HepG2 (cell line): ENCODE measurements at regions not wholly inside any gene's neighbourhood (a gene's known extent, or its start where the extent isn't known, plus 50 kb on each side); places are given as distances from the start of the nearest gene placed in this dataset.

ENCODE experiments used
- ATAC-seq: fragments of 200-7000 bp; cut with Tn5 transposase; 3 replicates; pipeline ENCODE4 v1.9.1; 2020; ENCODE audit warnings: mild to moderate bottlenecking, moderate library complexity
- BruUV-seq: library from RNA; stranded (reverse); fragments of 400-500 nt; replicated peaks from 2 replicates; lab custom pipeline; 2021; lab: Mats Ljungman, UMichigan
- CTCF ChIA-PET: fragments of 300-600 bp; formaldehyde crosslinking; extraction: SDS; loops from one replicate; lab custom pipeline; 2021; ENCODE audit warnings: low total read pairs, inconsistent platforms, low intra/inter-chr PET ratio; lab: Yijun Ruan, JAX
- POLR2A ChIA-PET: fragments of 350-600 bp; sonication (Branson Sonifier 250); formaldehyde crosslinking; loops from one replicate; lab custom pipeline; 2020; ENCODE audit warnings: antibody characterized with exemption, inconsistent platforms; lab: Yijun Ruan, JAX
- DNase-seq: peaks from one replicate; pipeline ENCODE4 v3.0.0-alpha.2; 2015; ENCODE audit warnings: low spot score
- FAIRE-seq: peaks from 3 replicates; lab custom pipeline; 2011; peaks lifted over from hg19 to GRCh38; lab: Jason Lieb, UNC
- H2AFZ ChIP-seq: one replicate; pipeline ENCODE4 v1.6.1; 2011; ENCODE audit warnings: low read length, inconsistent platforms
- H3K27ac ChIP-seq: fragments of 300-600 bp; 3 replicates; pipeline ENCODE4 v1.8.0; 2011; ENCODE audit warnings: mixed run types, mild to moderate bottlenecking, mixed read lengths, low read length, inconsistent platforms; ENCODE audit not compliant: insufficient read depth; ENCODE audit errors: extremely low read length
- H3K27me3 ChIP-seq, 2 experiments: fragments of 200-600 bp in 1 of 2; 2 replicates in 1 of 2; 3 replicates in 1 of 2; pipeline versions ENCODE4 v1.6.0 to v1.8.0; 2011; ENCODE audit warnings: low read length in 2 of 2, mild to moderate bottlenecking in 2 of 2, moderate library complexity in 2 of 2, inconsistent platforms in 1 of 2; ENCODE audit not compliant: insufficient read depth in 2 of 2, control insufficient read depth in 1 of 2
- H3K36me3 ChIP-seq, 2 experiments: fragments of 200-600 bp in 1 of 2; replicated peaks in 1 of 2; 2 replicates in 1 of 2; 3 replicates in 1 of 2; pipeline versions ENCODE4 v1.5.1 to v1.8.0; 2011; ENCODE audit warnings: low read length in 2 of 2, inconsistent platforms in 1 of 2; ENCODE audit not compliant: insufficient read depth in 2 of 2, control insufficient read depth in 1 of 2
- H3K4me1 ChIP-seq: 2 replicates; pipeline ENCODE4 v1.5.1; 2012; ENCODE audit warnings: low read length, inconsistent platforms; ENCODE audit not compliant: insufficient read depth
- H3K4me2 ChIP-seq: 2 replicates; pipeline ENCODE4 v1.6.0; 2011; ENCODE audit warnings: low read depth, low read length, inconsistent platforms
- H3K4me3 ChIP-seq, 3 experiments: fragments of 200-600 bp in 1 of 3; sonication (generic), shearing (Covaris generic) in 1 of 3; replicated peaks in 1 of 3; 2 replicates each; pipeline ENCODE4 v1.5.1; 2011 to 2016; ENCODE audit warnings: low read length in 3 of 3, inconsistent platforms in 2 of 3, low read depth in 2 of 3, mild to moderate bottlenecking in 2 of 3, control low read depth in 1 of 3, mixed read lengths in 1 of 3; ENCODE audit not compliant: insufficient read depth in 1 of 3
- H3K79me2 ChIP-seq: one replicate; pipeline ENCODE4 v1.6.1; 2011; ENCODE audit warnings: low read length, inconsistent platforms; ENCODE audit not compliant: insufficient read depth
- H3K9ac ChIP-seq: 2 replicates; pipeline ENCODE4 v1.6.0; 2011; ENCODE audit warnings: mild to moderate bottlenecking, low read depth, low read length, inconsistent platforms; ENCODE audit not compliant: insufficient read depth
- H3K9me3 ChIP-seq: 2 replicates; pipeline ENCODE4 v1.5.1; 2012; ENCODE audit warnings: mild to moderate bottlenecking, low read length
- H4K20me1 ChIP-seq: 2 replicates; pipeline ENCODE4 v1.6.0; 2011; ENCODE audit warnings: inconsistent platforms, mild to moderate bottlenecking, low read length, moderate library complexity; ENCODE audit not compliant: insufficient read depth
- ARNT ChIP-seq: fragments of 450-650 bp; IDR thresholded peaks from 2 replicates; pipeline ENCODE4 v1.6.1; 2017
- ATAD3A ChIP-seq: sonication (generic); formaldehyde crosslinking; IDR thresholded peaks from 2 replicates; pipeline ENCODE4 v1.4.0; 2020; ENCODE audit warnings: missing genetic modification reagents
- HNF1A ChIP-seq, 2 experiments: sonication (generic) in 1 of 2; formaldehyde crosslinking in 1 of 2; IDR thresholded peaks; 2 replicates each; pipeline versions ENCODE4 v1.4.0 to v1.6.1; 2016 to 2020; ENCODE audit warnings: borderline replicate concordance in 1 of 2, low read depth in 1 of 2, mild to moderate bottlenecking in 1 of 2, missing genetic modification reagents in 1 of 2
- JUND ChIP-seq: sonication (generic); formaldehyde crosslinking; IDR thresholded peaks from 2 replicates; pipeline ENCODE4 v1.8.0; 2022; ENCODE audit warnings: mild to moderate bottlenecking, missing genetic modification reagents
- SETDB1 ChIP-seq: sonication (generic); formaldehyde crosslinking; IDR thresholded peaks from 2 replicates; pipeline ENCODE4 v1.5.1; 2020; ENCODE audit warnings: missing genetic modification reagents, mild to moderate bottlenecking, borderline replicate concordance
- TIGD3 ChIP-seq: sonication (generic); formaldehyde crosslinking; IDR thresholded peaks from 2 replicates; pipeline ENCODE4 v1.5.1; 2020; ENCODE audit warnings: mild to moderate bottlenecking, missing genetic modification reagents, borderline replicate concordance
- ZC3H13 ChIP-seq: sonication (generic); formaldehyde crosslinking; IDR thresholded peaks from 2 replicates; pipeline ENCODE4 v1.8.1; 2023; ENCODE audit warnings: mild to moderate bottlenecking, missing genetic modification reagents, moderate library complexity
- ZFP36L2 ChIP-seq: sonication (generic); formaldehyde crosslinking; IDR thresholded peaks from 2 replicates; pipeline ENCODE4 v1.4.0; 2020; ENCODE audit warnings: missing genetic modification reagents
- ZNF160 ChIP-seq: sonication (generic); formaldehyde crosslinking; IDR thresholded peaks from 2 replicates; pipeline ENCODE4 v1.8.0; 2022; ENCODE audit warnings: mild to moderate bottlenecking, inconsistent platforms, missing genetic modification reagents
- ZNF543 ChIP-seq: sonication (generic); formaldehyde crosslinking; IDR thresholded peaks from 2 replicates; pipeline ENCODE4 v1.4.0; 2020; ENCODE audit warnings: mild to moderate bottlenecking, missing genetic modification reagents
- ZNF780A ChIP-seq: sonication (generic); formaldehyde crosslinking; IDR thresholded peaks from 2 replicates; pipeline ENCODE4 v1.8.0; 2022; ENCODE audit warnings: mild to moderate bottlenecking, missing genetic modification reagents, moderate library complexity
- WGBS: methylation state at CpG from one replicate; pipeline ENCODE4 v1.1.6; 2017; ENCODE audit warnings: low lambda C conversion rate; 5-methylcytosine and 5-hydroxymethylcytosine counted together
- in situ Hi-C: cut with HindIII; loops from 2 replicates; pipeline ENCODE4 v1.10.0; 2017; ENCODE audit warnings: low pct_unique_long_range_greater_than_20kb; ENCODE audit not compliant: extremely low pct_ligation_motif_present
- intact Hi-C: fragments of 100-400 bp; cut with micrococcal nuclease; formaldehyde crosslinking; loops from one replicate; pipeline ENCODE4 v1.10.0; 2022; ENCODE audit not compliant: unreplicated experiment
- TF ChIP-seq, protein P1 (sequence below): sonication (generic); formaldehyde crosslinking; IDR thresholded peaks from 2 replicates; pipeline ENCODE4 v1.4.0; 2020; ENCODE audit warnings: missing genetic modification reagents
- TF ChIP-seq, protein P2 (sequence below): IDR thresholded peaks from 2 replicates; pipeline ENCODE4 v1.6.1; 2016; ENCODE audit warnings: missing compliant biosample characterization, missing genetic modification reagents, borderline replicate concordance

DNA sequence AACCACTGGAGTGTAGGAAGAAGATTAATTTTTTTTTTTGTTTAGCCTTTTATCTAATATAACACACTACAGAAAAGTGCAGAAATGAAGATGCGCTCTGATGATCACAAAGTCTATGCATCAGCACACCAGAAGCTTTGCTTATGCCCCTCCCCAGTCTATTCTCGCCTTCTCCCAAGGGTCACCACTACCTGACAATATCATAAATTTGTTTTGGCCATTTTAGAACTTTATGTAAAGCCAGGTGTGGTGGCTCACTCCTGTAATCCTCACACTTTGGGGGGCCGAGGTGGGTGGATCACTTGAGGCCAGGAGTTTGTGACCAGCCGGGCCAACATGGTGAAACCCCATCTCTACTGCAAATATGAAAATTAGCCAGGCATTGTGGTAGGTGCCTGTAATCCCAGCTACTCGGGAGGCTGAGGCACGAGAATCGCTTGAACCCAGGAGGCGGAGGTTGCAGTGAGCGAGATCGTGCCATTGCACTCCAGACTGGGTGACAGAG lies 231.3 kb downstream of the FOXD2 start:
- Histone ChIP-seq H4K20me1 (no peaks in the 10 kb centered on the region), H2AFZ (no peak overlapping the region), H3K4me3 (no peak overlapping the region), H3K9ac (no peak overlapping the region), H3K9me3 (no peaks in the 10 kb centered on the region), H3K36me3 (no peaks in the 10 kb centered on the region), H3K27me3 (0 out of 5 replicates have a peak, but pooled peaks cover 0 to 3% of the 10 kb centered on the region in 2 experiments), H3K79me2 (no peaks in the 10 kb centered on the region), H3K27ac (no peak overlapping the region), H3K4me1 (no peaks in the 10 kb centered on the region), H3K4me2 (no peak overlapping the region)
- DNase-seq (no peak), FAIRE-seq (no peak), ATAC-seq (no peak)
- in situ Hi-C loops (no loop called here), intact Hi-C loops (no loop called here)
- ChIA-PET CTCF (no interaction called here), POLR2A (no interaction called here)
- BruUV-seq: no TSS peak
- WGBS: 27% methylated on average over 10 of the region's 10 CpGs
- TF ChIP-seq ZNF160 (CRISPR knock-in tag) (no peak), HNF1A (IDR thresholded peaks at IDR 0.05; ENCODE audit: low read depth) (no peak), HNF1A (CRISPR knock-in tag; IDR thresholded peaks at IDR 0.05; ENCODE audit: borderline replicate concordance) (no peak), SETDB1 (CRISPR knock-in tag) (no peak), ZNF543 (no peak), TIGD3 (no peak), ZFP36L2 (CRISPR knock-in tag) (no peak), ZC3H13 (CRISPR knock-in tag) (no peak), ATAD3A (no peak), JUND (CRISPR knock-in tag) (no peak), ARNT (no peak), ZNF780A (CRISPR knock-in tag) (no peak)
- TF ChIP-seq, protein P1, sequence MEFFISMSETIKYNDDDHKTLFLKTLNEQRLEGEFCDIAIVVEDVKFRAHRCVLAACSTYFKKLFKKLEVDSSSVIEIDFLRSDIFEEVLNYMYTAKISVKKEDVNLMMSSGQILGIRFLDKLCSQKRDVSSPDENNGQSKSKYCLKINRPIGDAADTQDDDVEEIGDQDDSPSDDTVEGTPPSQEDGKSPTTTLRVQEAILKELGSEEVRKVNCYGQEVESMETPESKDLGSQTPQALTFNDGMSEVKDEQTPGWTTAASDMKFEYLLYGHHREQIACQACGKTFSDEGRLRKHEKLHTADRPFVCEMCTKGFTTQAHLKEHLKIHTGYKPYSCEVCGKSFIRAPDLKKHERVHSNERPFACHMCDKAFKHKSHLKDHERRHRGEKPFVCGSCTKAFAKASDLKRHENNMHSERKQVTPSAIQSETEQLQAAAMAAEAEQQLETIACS (CRISPR knock-in tag): no peak
- TF ChIP-seq, protein P2, sequence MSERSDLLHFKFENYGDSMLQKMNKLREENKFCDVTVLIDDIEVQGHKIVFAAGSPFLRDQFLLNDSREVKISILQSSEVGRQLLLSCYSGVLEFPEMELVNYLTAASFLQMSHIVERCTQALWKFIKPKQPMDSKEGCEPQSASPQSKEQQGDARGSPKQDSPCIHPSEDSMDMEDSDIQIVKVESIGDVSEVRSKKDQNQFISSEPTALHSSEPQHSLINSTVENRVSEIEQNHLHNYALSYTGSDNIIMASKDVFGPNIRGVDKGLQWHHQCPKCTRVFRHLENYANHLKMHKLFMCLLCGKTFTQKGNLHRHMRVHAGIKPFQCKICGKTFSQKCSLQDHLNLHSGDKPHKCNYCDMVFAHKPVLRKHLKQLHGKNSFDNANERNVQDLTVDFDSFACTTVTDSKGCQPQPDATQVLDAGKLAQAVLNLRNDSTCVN: no peak
